ENCODE measurements at regions not wholly inside any gene's neighbourhood (a gene's known extent, or its start where the extent isn't known, plus 50 kb on each side); places are given as distances from the start of the nearest gene placed in this dataset.

DNA sequence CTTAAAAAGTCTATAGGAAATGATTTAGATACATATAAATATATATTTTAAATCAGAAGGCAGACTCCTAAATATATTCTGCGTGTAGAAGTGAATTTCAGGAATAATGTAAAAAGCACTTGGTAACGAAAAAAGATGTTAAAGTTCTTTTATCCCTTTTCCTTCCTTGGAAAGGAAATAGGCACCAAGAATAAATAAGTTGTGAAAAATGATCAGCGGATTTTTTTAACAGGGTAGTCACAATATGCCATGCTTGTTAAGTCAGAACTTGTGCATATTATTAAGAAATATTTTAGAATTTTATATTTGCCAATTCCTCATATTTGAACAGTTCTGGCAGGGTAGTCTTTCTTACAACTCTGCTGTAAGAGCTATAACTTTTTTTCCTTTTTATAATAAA is 173.8 kb downstream of the CD83 start:
- peaks cover 29% of the 10 kb centered on the region for H3K4me1 ChIP-seq (ENCODE audit: insufficient read depth)
- no peak for DNase-seq (ENCODE audit: low spot score)
- H3K36me3 ChIP-seq (ENCODE audit: insufficient read depth): peaks cover 16% of the 10 kb centered on the region
- no peak for ATAC-seq
- Mint-ChIP-seq H3K4me3 (no peak overlapping the region), H3K27ac (no peak overlapping the region), H3K27me3 (ENCODE audit: insufficient read depth, low read depth, poor library complexity) (peaks cover 9% of the 10 kb centered on the region), H3K36me3 (ENCODE audit: low read depth) (peaks cover 8% of the 10 kb centered on the region; the same call in 2 of the 3 replicates), H3K4me1 (peaks cover 22% of the 10 kb centered on the region), H3K9me3 (no peaks in the 10 kb centered on the region)
- H3K27me3 ChIP-seq (ENCODE audit: insufficient read depth): no peaks in the 10 kb centered on the region
- no peak overlapping the region for H3K27ac ChIP-seq (ENCODE audit: low read depth)
- H3K9me2 ChIP-seq (ENCODE audit: insufficient read depth): 0 out of 2 replicates have a peak, but pooled peaks cover 3% of the 10 kb centered on the region
- H2AFZ ChIP-seq: no peak overlapping the region
- no peak overlapping the region for H3K4me2 ChIP-seq
- H3K4me3 ChIP-seq: no peak overlapping the region
- no peaks in the 10 kb centered on the region for H4K20me1 ChIP-seq (replicated peaks; ENCODE audit: insufficient read depth)
- no peaks in the 10 kb centered on the region for H3K79me2 ChIP-seq (replicated peaks; ENCODE audit: insufficient read depth)
- TF ChIP-seq, protein P1, sequence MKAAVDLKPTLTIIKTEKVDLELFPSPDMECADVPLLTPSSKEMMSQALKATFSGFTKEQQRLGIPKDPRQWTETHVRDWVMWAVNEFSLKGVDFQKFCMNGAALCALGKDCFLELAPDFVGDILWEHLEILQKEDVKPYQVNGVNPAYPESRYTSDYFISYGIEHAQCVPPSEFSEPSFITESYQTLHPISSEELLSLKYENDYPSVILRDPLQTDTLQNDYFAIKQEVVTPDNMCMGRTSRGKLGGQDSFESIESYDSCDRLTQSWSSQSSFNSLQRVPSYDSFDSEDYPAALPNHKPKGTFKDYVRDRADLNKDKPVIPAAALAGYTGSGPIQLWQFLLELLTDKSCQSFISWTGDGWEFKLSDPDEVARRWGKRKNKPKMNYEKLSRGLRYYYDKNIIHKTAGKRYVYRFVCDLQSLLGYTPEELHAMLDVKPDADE (IDR thresholded peaks at IDR 0.05): no peak
- TF ChIP-seq, protein P2, sequence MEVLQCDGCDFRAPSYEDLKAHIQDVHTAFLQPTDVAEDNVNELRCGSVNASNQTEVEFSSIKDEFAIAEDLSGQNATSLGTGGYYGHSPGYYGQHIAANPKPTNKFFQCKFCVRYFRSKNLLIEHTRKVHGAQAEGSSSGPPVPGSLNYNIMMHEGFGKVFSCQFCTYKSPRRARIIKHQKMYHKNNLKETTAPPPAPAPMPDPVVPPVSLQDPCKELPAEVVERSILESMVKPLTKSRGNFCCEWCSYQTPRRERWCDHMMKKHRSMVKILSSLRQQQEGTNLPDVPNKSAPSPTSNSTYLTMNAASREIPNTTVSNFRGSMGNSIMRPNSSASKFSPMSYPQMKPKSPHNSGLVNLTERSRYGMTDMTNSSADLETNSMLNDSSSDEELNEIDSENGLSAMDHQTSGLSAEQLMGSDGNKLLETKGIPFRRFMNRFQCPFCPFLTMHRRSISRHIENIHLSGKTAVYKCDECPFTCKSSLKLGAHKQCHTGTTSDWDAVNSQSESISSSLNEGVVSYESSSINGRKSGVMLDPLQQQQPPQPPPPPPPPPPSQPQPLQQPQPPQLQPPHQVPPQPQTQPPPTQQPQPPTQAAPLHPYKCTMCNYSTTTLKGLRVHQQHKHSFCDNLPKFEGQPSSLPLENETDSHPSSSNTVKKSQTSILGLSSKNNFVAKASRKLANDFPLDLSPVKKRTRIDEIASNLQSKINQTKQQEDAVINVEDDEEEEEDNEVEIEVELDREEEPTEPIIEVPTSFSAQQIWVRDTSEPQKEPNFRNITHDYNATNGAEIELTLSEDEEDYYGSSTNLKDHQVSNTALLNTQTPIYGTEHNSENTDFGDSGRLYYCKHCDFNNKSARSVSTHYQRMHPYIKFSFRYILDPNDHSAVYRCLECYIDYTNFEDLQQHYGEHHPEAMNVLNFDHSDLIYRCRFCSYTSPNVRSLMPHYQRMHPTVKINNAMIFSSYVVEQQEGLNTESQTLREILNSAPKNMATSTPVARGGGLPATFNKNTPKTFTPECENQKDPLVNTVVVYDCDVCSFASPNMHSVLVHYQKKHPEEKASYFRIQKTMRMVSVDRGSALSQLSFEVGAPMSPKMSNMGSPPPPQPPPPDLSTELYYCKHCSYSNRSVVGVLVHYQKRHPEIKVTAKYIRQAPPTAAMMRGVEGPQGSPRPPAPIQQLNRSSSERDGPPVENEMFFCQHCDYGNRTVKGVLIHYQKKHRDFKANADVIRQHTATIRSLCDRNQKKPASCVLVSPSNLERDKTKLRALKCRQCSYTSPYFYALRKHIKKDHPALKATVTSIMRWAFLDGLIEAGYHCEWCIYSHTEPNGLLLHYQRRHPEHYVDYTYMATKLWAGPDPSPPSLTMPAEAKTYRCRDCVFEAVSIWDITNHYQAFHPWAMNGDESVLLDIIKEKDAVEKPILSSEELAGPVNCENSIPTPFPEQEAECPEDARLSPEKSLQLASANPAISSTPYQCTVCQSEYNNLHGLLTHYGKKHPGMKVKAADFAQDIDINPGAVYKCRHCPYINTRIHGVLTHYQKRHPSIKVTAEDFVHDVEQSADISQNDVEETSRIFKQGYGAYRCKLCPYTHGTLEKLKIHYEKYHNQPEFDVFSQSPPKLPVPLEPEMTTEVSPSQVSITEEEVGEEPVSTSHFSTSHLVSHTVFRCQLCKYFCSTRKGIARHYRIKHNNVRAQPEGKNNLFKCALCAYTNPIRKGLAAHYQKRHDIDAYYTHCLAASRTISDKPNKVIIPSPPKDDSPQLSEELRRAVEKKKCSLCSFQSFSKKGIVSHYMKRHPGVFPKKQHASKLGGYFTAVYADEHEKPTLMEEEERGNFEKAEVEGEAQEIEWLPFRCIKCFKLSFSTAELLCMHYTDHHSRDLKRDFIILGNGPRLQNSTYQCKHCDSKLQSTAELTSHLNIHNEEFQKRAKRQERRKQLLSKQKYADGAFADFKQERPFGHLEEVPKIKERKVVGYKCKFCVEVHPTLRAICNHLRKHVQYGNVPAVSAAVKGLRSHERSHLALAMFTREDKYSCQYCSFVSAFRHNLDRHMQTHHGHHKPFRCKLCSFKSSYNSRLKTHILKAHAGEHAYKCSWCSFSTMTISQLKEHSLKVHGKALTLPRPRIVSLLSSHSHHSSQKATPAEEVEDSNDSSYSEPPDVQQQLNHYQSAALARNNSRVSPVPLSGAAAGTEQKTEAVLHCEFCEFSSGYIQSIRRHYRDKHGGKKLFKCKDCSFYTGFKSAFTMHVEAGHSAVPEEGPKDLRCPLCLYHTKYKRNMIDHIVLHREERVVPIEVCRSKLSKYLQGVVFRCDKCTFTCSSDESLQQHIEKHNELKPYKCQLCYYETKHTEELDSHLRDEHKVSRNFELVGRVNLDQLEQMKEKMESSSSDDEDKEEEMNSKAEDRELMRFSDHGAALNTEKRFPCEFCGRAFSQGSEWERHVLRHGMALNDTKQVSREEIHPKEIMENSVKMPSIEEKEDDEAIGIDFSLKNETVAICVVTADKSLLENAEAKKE (CRISPR knock-in tag; IDR thresholded peaks at IDR 0.05): no peak
- TF ChIP-seq NANOG (IDR thresholded peaks at IDR 0.05; ENCODE audit: borderline replicate concordance) (no peak), ZNF114 (CRISPR knock-in tag; IDR thresholded peaks at IDR 0.05) (no peak), EZH2phosphoT487 (IDR thresholded peaks at IDR 0.05; ENCODE audit: unreplicated experiment) (no peak), EZH2 (IDR thresholded peaks at IDR 0.05; ENCODE audit: low read depth, unreplicated experiment) (no peak), CREB1 (CRISPR knock-in tag; IDR thresholded peaks at IDR 0.05; ENCODE audit: low read depth) (no peak), STAT1 (IDR thresholded peaks at IDR 0.05; ENCODE audit: unreplicated experiment) (no peak), ZNF331 (CRISPR knock-in tag; IDR thresholded peaks at IDR 0.05; ENCODE audit: low read depth) (no peak), POLR2AphosphoS5 (IDR thresholded peaks at IDR 0.05; ENCODE audit: low read depth) (no peak), JUNB (IDR thresholded peaks at IDR 0.05; ENCODE audit: unreplicated experiment) (no peak)
- TF ChIP-seq, protein P3, sequence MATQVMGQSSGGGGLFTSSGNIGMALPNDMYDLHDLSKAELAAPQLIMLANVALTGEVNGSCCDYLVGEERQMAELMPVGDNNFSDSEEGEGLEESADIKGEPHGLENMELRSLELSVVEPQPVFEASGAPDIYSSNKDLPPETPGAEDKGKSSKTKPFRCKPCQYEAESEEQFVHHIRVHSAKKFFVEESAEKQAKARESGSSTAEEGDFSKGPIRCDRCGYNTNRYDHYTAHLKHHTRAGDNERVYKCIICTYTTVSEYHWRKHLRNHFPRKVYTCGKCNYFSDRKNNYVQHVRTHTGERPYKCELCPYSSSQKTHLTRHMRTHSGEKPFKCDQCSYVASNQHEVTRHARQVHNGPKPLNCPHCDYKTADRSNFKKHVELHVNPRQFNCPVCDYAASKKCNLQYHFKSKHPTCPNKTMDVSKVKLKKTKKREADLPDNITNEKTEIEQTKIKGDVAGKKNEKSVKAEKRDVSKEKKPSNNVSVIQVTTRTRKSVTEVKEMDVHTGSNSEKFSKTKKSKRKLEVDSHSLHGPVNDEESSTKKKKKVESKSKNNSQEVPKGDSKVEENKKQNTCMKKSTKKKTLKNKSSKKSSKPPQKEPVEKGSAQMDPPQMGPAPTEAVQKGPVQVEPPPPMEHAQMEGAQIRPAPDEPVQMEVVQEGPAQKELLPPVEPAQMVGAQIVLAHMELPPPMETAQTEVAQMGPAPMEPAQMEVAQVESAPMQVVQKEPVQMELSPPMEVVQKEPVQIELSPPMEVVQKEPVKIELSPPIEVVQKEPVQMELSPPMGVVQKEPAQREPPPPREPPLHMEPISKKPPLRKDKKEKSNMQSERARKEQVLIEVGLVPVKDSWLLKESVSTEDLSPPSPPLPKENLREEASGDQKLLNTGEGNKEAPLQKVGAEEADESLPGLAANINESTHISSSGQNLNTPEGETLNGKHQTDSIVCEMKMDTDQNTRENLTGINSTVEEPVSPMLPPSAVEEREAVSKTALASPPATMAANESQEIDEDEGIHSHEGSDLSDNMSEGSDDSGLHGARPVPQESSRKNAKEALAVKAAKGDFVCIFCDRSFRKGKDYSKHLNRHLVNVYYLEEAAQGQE (IDR thresholded peaks at IDR 0.05; ENCODE audit: unreplicated experiment): no peak
- TF ChIP-seq, protein P4, sequence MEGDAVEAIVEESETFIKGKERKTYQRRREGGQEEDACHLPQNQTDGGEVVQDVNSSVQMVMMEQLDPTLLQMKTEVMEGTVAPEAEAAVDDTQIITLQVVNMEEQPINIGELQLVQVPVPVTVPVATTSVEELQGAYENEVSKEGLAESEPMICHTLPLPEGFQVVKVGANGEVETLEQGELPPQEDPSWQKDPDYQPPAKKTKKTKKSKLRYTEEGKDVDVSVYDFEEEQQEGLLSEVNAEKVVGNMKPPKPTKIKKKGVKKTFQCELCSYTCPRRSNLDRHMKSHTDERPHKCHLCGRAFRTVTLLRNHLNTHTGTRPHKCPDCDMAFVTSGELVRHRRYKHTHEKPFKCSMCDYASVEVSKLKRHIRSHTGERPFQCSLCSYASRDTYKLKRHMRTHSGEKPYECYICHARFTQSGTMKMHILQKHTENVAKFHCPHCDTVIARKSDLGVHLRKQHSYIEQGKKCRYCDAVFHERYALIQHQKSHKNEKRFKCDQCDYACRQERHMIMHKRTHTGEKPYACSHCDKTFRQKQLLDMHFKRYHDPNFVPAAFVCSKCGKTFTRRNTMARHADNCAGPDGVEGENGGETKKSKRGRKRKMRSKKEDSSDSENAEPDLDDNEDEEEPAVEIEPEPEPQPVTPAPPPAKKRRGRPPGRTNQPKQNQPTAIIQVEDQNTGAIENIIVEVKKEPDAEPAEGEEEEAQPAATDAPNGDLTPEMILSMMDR (conservative IDR thresholded peaks at IDR 0.05; ENCODE audit: low read depth in 2 of 2): no peak
- peaks cover 4% of the 10 kb centered on the region for H3F3A ChIP-seq (replicated peaks; ENCODE audit: low read depth)
